Central memory CD8-positive, alpha-beta T cell (primary cell): ENCODE measurements at regions not wholly inside any gene's neighbourhood (a gene's known extent, or its start where the extent isn't known, plus 50 kb on each side); places are given as distances from the start of the nearest gene placed in this dataset.

Source experiments
- ATAC-seq: fragments of 150-1000 bp; cut with Tn5 transposase; replicated peaks from 2 replicates; pipeline ENCODE4 v1.10.0; 2022; ENCODE audit warnings: mild to moderate bottlenecking, moderate FRiP score, moderate number of reproducible peaks; ENCODE audit not compliant: poor library complexity, severe bottlenecking; ENCODE audit errors: extremely low read depth
- DNase-seq, 2 donors: peaks; one replicate each; pipeline ENCODE4 v3.0.0; 2021; ENCODE audit warnings: low spot score in 2 of 2
- H3K27ac Mint-ChIP-seq: one replicate; pipeline ENCODE4 v1.8.0; 2022; ENCODE audit warnings: low read depth, mild to moderate bottlenecking, moderate library complexity, mixed read lengths
- H3K27me3 Mint-ChIP-seq: one replicate; pipeline ENCODE4 v1.8.0; 2022; ENCODE audit warnings: mixed read lengths
- H3K36me3 Mint-ChIP-seq: one replicate; pipeline ENCODE4 v1.8.0; 2022; ENCODE audit warnings: mild to moderate bottlenecking, moderate library complexity, mixed read lengths; ENCODE audit not compliant: insufficient read depth
- H3K4me1 Mint-ChIP-seq: one replicate; pipeline ENCODE4 v1.8.0; 2022; ENCODE audit warnings: mixed read lengths
- H3K4me3 Mint-ChIP-seq: one replicate; pipeline ENCODE4 v1.8.0; 2022; ENCODE audit warnings: mild to moderate bottlenecking, moderate library complexity, mixed read lengths
- H3K9me3 Mint-ChIP-seq: one replicate; pipeline ENCODE4 v1.8.0; 2022; ENCODE audit warnings: mixed read lengths

DNA sequence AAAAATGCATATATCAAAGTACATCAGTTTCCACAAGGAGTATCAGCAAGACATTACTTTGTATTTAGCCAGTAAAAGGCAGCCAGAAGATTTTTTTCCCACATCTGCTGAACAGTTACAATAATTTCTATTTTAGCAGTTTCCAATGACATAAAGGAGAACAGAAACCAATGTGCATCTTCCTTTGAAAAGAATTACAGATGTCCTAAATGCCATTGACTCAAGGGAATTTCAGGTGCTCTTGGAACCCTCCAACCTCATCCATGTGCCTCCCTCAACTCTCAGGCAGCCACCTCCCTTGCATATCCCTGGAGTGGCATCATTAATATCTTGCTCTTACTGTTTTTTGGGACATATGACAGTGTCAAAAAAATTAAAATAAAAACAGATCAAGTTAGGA, 62.2 kb upstream of the ST8SIA1 start:
- Mint-ChIP-seq H3K4me3 (peak overlapping the region; percentile 66), H3K27ac (peak overlapping the region; percentile 95), H3K36me3 (peaks cover 7% of the 10 kb centered on the region), H3K27me3 (no peaks in the 10 kb centered on the region), H3K9me3 (no peaks in the 10 kb centered on the region), H3K4me1 (peaks cover 36% of the 10 kb centered on the region)
- DNase-seq (no peak), ATAC-seq (no peak)

DNA sequence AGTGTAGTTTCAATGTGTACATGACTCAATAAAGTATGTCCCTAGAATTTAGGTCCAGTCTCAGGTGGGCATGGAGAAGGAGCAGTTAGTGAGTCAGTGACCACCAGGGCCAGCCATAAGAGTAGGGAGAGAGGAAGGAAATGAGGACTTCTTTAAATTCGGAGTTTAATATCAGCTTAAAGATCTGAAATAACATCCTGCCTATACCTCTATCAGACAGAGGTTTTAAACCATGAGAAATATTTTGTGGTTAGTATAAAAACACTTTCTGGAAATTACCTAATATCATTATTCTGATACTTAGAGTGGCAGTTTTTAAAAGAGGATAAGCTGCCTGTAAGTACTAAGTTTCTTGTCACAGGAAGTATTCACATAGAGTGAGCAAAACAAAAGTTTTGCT, 61.7 kb upstream of the ST8SIA1 start:
- DNase-seq = no peak
- Mint-ChIP-seq H3K36me3 (peaks cover 4% of the 10 kb centered on the region), H3K9me3 (no peaks in the 10 kb centered on the region), H3K27ac (peak overlapping the region; percentile 95), H3K4me1 (peaks cover 36% of the 10 kb centered on the region), H3K27me3 (no peaks in the 10 kb centered on the region), H3K4me3 (peak overlapping the region; percentile 66)
- peak; percentile 91 for ATAC-seq

DNA sequence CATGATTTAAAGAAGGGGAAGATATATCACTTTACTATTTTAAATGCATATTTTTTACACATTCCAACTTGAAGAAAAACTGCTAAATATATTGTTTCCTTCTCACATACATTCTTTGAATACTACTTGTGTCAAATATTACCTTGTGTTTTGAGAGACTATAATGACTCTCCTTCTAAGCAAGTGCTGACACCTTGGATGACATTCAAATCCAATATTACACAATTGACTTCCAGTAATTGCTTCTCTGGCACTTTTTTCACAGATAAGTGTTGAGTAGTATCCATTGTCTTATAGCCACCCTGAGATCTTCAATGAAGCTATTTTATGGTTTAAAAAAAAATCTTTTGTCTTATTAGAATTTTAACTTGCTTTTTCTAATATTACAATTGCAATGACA, 61.2 kb upstream of the ST8SIA1 start:
- no peaks in the 10 kb centered on the region for H3K27me3 Mint-ChIP-seq
- no peak for DNase-seq
- no peaks in the 10 kb centered on the region for H3K9me3 Mint-ChIP-seq
- no peak overlapping the region for H3K4me3 Mint-ChIP-seq
- no peak for ATAC-seq
- peaks cover 4% of the 10 kb centered on the region for H3K36me3 Mint-ChIP-seq
- peak overlapping the region; percentile 95 for H3K27ac Mint-ChIP-seq
- H3K4me1 Mint-ChIP-seq = peaks cover 36% of the 10 kb centered on the region
